Transverse colon (tissue), 4 donors: ENCODE measurements at regions not wholly inside any gene's neighbourhood (a gene's known extent, or its start where the extent isn't known, plus 50 kb on each side); places are given as distances from the start of the nearest gene placed in this dataset.

Experiments used
- DNase-seq: peaks from one replicate; pipeline ENCODE4 v3.0.0-alpha.2; 2019
- H3K27ac ChIP-seq, 4 donors: fragments of 200-600 bp; sonication (generic); 2 replicates each; pipeline ENCODE4 v1.5.1; 2016 to 2018; ENCODE audit warnings: inconsistent platforms in 4 of 4
- H3K27me3 ChIP-seq: fragments of 200-600 bp; sonication (generic); 2 replicates; pipeline ENCODE4 v1.5.1; 2017; ENCODE audit warnings: inconsistent platforms
- H3K36me3 ChIP-seq, 4 donors: fragments of 200-600 bp; sonication (generic); 2 replicates each; pipeline ENCODE4 v1.5.1; 2017 to 2019; ENCODE audit warnings: inconsistent platforms in 4 of 4
- H3K4me1 ChIP-seq, 4 donors: fragments of 200-600 bp; sonication (generic); 2 replicates each; pipeline ENCODE4 v1.5.1; 2017 to 2020; ENCODE audit warnings: inconsistent platforms in 4 of 4
- H3K4me3 ChIP-seq, 4 donors: fragments of 200-600 bp; sonication (generic); 1 replicate in 1 of 4; 2 replicates in 3 of 4; pipeline versions ENCODE4 v1.5.1 to v1.6.1; 2017 to 2019; ENCODE audit warnings: inconsistent platforms in 4 of 4
- H3K9me3 ChIP-seq, 2 donors: fragments of 200-600 bp; sonication (generic); 2 replicates each; pipeline ENCODE4 v1.5.1; 2017 to 2019; ENCODE audit warnings: inconsistent platforms in 2 of 2
- CTCF ChIP-seq, 5 experiments: fragments of 200-600 bp in 3 of 5; fragments of 450-650 bp in 2 of 5; sonication (generic) in 3 of 5; IDR thresholded peaks; 1 replicate in 2 of 5; 2 replicates in 3 of 5; pipeline ENCODE4 v1.5.1; 2016 to 2017; ENCODE audit warnings: antibody characterized with exemption in 5 of 5, inconsistent platforms in 3 of 5, mild to moderate bottlenecking in 2 of 5, moderate library complexity in 1 of 5
- EP300 ChIP-seq: sonication (generic); formaldehyde crosslinking; IDR thresholded peaks from one replicate; pipeline ENCODE4 v1.6.1; 2017; ENCODE audit warnings: antibody characterized with exemption, low read depth
- POLR2A ChIP-seq: fragments of 450-650 bp; IDR thresholded peaks from one replicate; pipeline ENCODE4 v1.6.1; 2016; ENCODE audit warnings: antibody characterized with exemption, mild to moderate bottlenecking, moderate library complexity
- POLR2AphosphoS5 ChIP-seq, 3 donors: sonication (generic); formaldehyde crosslinking; IDR thresholded peaks; one replicate each; pipeline ENCODE4 v1.6.1; 2016; ENCODE audit warnings: antibody characterized with exemption in 3 of 3
- WGBS, 2 donors: methylation state at CpG; one replicate each; pipeline ENCODE4 v1.1.5; 2018; ENCODE audit warnings: low coverage in 1 of 2; 5-methylcytosine and 5-hydroxymethylcytosine counted together
- in situ Hi-C, 4 donors: fragments of 200-750 bp; cut with MboI; loops; one replicate each; pipeline versions ENCODE4 v1.15.0 to v1.15.1; 2017; ENCODE audit warnings: low sequenced_read_pairs in 3 of 4, low pct_ligation_motif_present in 1 of 4, low pct_unique_long_range_greater_than_20kb in 1 of 4
- intact Hi-C: fragments of 100-400 bp; cut with DNase I; formaldehyde crosslinking; loops from one replicate; pipeline ENCODE4 v1.15.1; 2023; ENCODE audit warnings: low total_unique reads

- H3K27me3 ChIP-seq = no peaks in the 10 kb centered on the region
- no peaks in the 10 kb centered on the region for H3K4me1 ChIP-seq
- H3K4me3 ChIP-seq = no peak overlapping the region
- no peak overlapping the region for H3K27ac ChIP-seq
- WGBS, 2 donors = 64 to 76% methylated on average over 3 of the region's 3 CpGs
- no peaks in the 10 kb centered on the region for H3K36me3 ChIP-seq
- in situ Hi-C loops = no loop called here
- no peaks in the 10 kb centered on the region for H3K9me3 ChIP-seq
- intact Hi-C loops = no loop called here
- TF ChIP-seq EP300 (no peak), CTCF (IDR thresholded peaks at IDR 0.05) (no peak), POLR2AphosphoS5 (IDR thresholded peaks at IDR 0.05) (no peak), POLR2A (no peak)
- DNase-seq = no peak
Measured at GRCh38 chr5:145437627-145438026, 397.5 kb downstream of the PRELID2 start.

- intact Hi-C loops = no loop called here
Measured at GRCh38 chr5:145433077-145433476, 402.1 kb downstream of the PRELID2 start.

GRCh38 chr5:145429170-145429569 is 406.0 kb downstream of the PRELID2 start:
- DNase-seq = no peak
- Histone ChIP-seq H3K27ac (no peak overlapping the region), H3K4me1 (no peaks in the 10 kb centered on the region), H3K9me3 (no peaks in the 10 kb centered on the region), H3K27me3 (no peaks in the 10 kb centered on the region), H3K36me3 (no peaks in the 10 kb centered on the region), H3K4me3 (no peak overlapping the region)
- in situ Hi-C loops = no loop called here
- intact Hi-C loops = no loop called here
- TF ChIP-seq POLR2A (no peak), CTCF (IDR thresholded peaks at IDR 0.05) (no peak), EP300 (no peak), POLR2AphosphoS5 (IDR thresholded peaks at IDR 0.05) (no peak)
- 66 to 75% methylated on average over 3 of the region's 3 CpGs for WGBS, 2 donors

More at GRCh38 chr5:145433077-145433476, 402.1 kb downstream of the PRELID2 start:
- Histone ChIP-seq H3K27me3 (no peaks in the 10 kb centered on the region), H3K36me3 (no peaks in the 10 kb centered on the region), H3K4me1 (no peaks in the 10 kb centered on the region), H3K4me3 (no peak overlapping the region), H3K9me3 (no peaks in the 10 kb centered on the region), H3K27ac (no peak overlapping the region)
- in situ Hi-C loops = no loop called here
- WGBS, 2 donors = 75 to 100% methylated on average over 1 to 3 of the region's 3 CpGs
- DNase-seq = no peak
- TF ChIP-seq POLR2A (no peak), EP300 (no peak), CTCF (IDR thresholded peaks at IDR 0.05) (no peak), POLR2AphosphoS5 (IDR thresholded peaks at IDR 0.05) (no peak)

GRCh38 chr5:145408048-145408341 is 427.1 kb downstream of the PRELID2 start:
- H3K36me3 ChIP-seq = no peaks in the 10 kb centered on the region
- H3K4me1 ChIP-seq = no peaks in the 10 kb centered on the region
- DNase-seq = no peak
- no peak overlapping the region for H3K4me3 ChIP-seq
- no peaks in the 10 kb centered on the region for H3K27me3 ChIP-seq
- H3K27ac ChIP-seq = no peak overlapping the region
- H3K9me3 ChIP-seq = peaks cover 15 to 16% of the 10 kb centered on the region in 2 donors
- in situ Hi-C loops (no loop called here), intact Hi-C loops (no loop called here)
- TF ChIP-seq EP300 (no peak), CTCF (IDR thresholded peaks at IDR 0.05) (no peak), POLR2AphosphoS5 (IDR thresholded peaks at IDR 0.05) (no peak), POLR2A (no peak)
- 96% methylated on average over 1 of the region's 1 CpG; no CpG with 5 or more reads in 1 of the 2 donors for WGBS, 2 donors
